H1 (cell line): ENCODE measurements at regions not wholly inside any gene's neighbourhood (a gene's known extent, or its start where the extent isn't known, plus 50 kb on each side); places are given as distances from the start of the nearest gene placed in this dataset.

Experiments
- CTCF ChIA-PET: fragments of 300-600 bp; sonication (Branson Sonifier 250); formaldehyde crosslinking; loops from one replicate; lab custom pipeline; 2021; ENCODE audit not compliant: partially characterized antibody; lab: Charles Lee
- POLR2A ChIA-PET: fragments of 300-600 bp; sonication (Branson Sonifier 250); formaldehyde crosslinking; loops from one replicate; lab custom pipeline; 2021; ENCODE audit warnings: inconsistent platforms; ENCODE audit not compliant: partially characterized antibody; lab: Charles Lee
- DNase-seq, 2 experiments: peaks; one replicate each; pipeline versions ENCODE4 v3.0.0 to v3.0.0-alpha.2; 2010 to 2022; ENCODE audit warnings: low spot score in 2 of 2, low read depth in 1 of 2, mixed read lengths in 1 of 2
- FAIRE-seq: peaks from 2 replicates; lab custom pipeline; 2011; peaks lifted over from hg19 to GRCh38; lab: Jason Lieb, UNC
- H2AFZ ChIP-seq: 2 replicates; pipeline ENCODE4 v1.8.1; 2012; ENCODE audit warnings: low read length, inconsistent platforms
- H2AK5ac ChIP-seq: 2 replicates; pipeline ENCODE4 v1.6.1; 2013; ENCODE audit warnings: low read depth, low read length
- H2BK120ac ChIP-seq: replicated peaks from 2 replicates; pipeline ENCODE3; 2013; ENCODE audit warnings: low read depth, low read length, inconsistent platforms
- H2BK12ac ChIP-seq: 2 replicates; pipeline ENCODE4 v1.6.1; 2013; ENCODE audit warnings: low read depth, low read length
- H2BK15ac ChIP-seq: 2 replicates; pipeline ENCODE4 v1.6.1; 2013; ENCODE audit warnings: low read length
- H2BK20ac ChIP-seq: 2 replicates; pipeline ENCODE4 v1.6.1; 2013; ENCODE audit warnings: low read length
- H2BK5ac ChIP-seq: 2 replicates; pipeline ENCODE4 v1.6.1; 2013; ENCODE audit warnings: low read depth, low read length
- H3K14ac ChIP-seq: 2 replicates; pipeline ENCODE4 v1.6.1; 2013; ENCODE audit warnings: inconsistent platforms; ENCODE audit not compliant: insufficient read length
- H3K18ac ChIP-seq: 2 replicates; pipeline ENCODE4 v1.6.1; 2013; ENCODE audit warnings: low read length; ENCODE audit errors: extremely low read depth
- H3K23ac ChIP-seq: 2 replicates; pipeline ENCODE4 v1.6.1; 2013; ENCODE audit warnings: inconsistent platforms; ENCODE audit not compliant: insufficient read length
- H3K23me2 ChIP-seq: 2 replicates; pipeline ENCODE4 v1.6.1; 2013; ENCODE audit warnings: low read depth, low read length
- H3K27ac ChIP-seq: 2 replicates; pipeline ENCODE4 v1.6.1; 2011; ENCODE audit warnings: low read depth, low read length, inconsistent platforms
- H3K27me3 ChIP-seq, 4 experiments: replicated peaks in 1 of 4; 1 replicate in 1 of 4; 2 replicates in 3 of 4; pipeline versions ENCODE4 v1.6.1 to v1.8.1; 2011 to 2013; ENCODE audit warnings: low read length in 3 of 4, mild to moderate bottlenecking in 3 of 4, inconsistent platforms in 2 of 4, mixed read lengths in 2 of 4, moderate library complexity in 1 of 4; ENCODE audit not compliant: control insufficient read depth in 3 of 4, insufficient read depth in 3 of 4; ENCODE audit errors: extremely low read depth in 1 of 4
- H3K36me3 ChIP-seq, 4 experiments: 2 replicates each; pipeline versions ENCODE4 v1.6.1 to v1.8.1; 2011 to 2013; ENCODE audit warnings: mild to moderate bottlenecking in 4 of 4, low read length in 3 of 4, moderate library complexity in 2 of 4, control low read depth in 1 of 4, inconsistent platforms in 1 of 4; ENCODE audit not compliant: insufficient read depth in 4 of 4, control insufficient read depth in 2 of 4
- H3K4ac ChIP-seq: replicated peaks from 2 replicates; pipeline ENCODE3; 2013; ENCODE audit warnings: low read length, low read depth, mixed read lengths, inconsistent platforms; ENCODE audit not compliant: insufficient read length
- H3K4me1 ChIP-seq, 4 experiments: replicated peaks in 1 of 4; 1 replicate in 1 of 4; 2 replicates in 3 of 4; pipeline versions ENCODE4 v1.6.1 to v1.8.1; 2011 to 2013; ENCODE audit warnings: low read length in 3 of 4, inconsistent platforms in 2 of 4, mixed read lengths in 1 of 4; ENCODE audit not compliant: insufficient read depth in 4 of 4, control insufficient read depth in 3 of 4
- H3K4me2 ChIP-seq, 2 experiments: 2 replicates each; pipeline versions ENCODE4 v1.6.1 to v1.8.1; 2011 to 2013; ENCODE audit warnings: low read depth in 2 of 2, low read length in 2 of 2, control low read depth in 1 of 2, inconsistent platforms in 1 of 2, mild to moderate bottlenecking in 1 of 2; ENCODE audit not compliant: insufficient read depth in 1 of 2
- H3K4me3 ChIP-seq, 4 experiments: fragments of 200-600, 300-600 bp in 1 of 4; sonication (generic), shearing (Covaris generic), sonication (Bioruptor Twin) in 1 of 4; 2 replicates each; pipeline versions ENCODE4 v1.5.1 to v1.8.1; 2011 to 2016; ENCODE audit warnings: low read length in 4 of 4, low read depth in 3 of 4, control low read depth in 2 of 4, inconsistent platforms in 2 of 4, mild to moderate bottlenecking in 2 of 4, mixed read lengths in 1 of 4, moderate library complexity in 1 of 4; ENCODE audit not compliant: insufficient read depth in 2 of 4; ENCODE audit errors: extremely low read depth in 1 of 4
- H3K56ac ChIP-seq: replicated peaks from 2 replicates; pipeline ENCODE3; 2013; ENCODE audit warnings: low read depth, mild to moderate bottlenecking, mixed read lengths, low read length, inconsistent platforms; ENCODE audit not compliant: insufficient read length
- H3K79me1 ChIP-seq: 2 replicates; pipeline ENCODE4 v1.6.1; 2013; ENCODE audit warnings: low read depth, low read length, control low read depth
- H3K79me2 ChIP-seq, 2 experiments: 2 replicates each; pipeline versions ENCODE4 v1.6.1 to v1.8.1; 2012 to 2013; ENCODE audit warnings: low read length in 2 of 2, mild to moderate bottlenecking in 2 of 2, inconsistent platforms in 1 of 2; ENCODE audit not compliant: insufficient read depth in 2 of 2, control insufficient read depth in 1 of 2
- H3K9ac ChIP-seq, 4 experiments: replicated peaks in 1 of 4; 1 replicate in 1 of 4; 2 replicates in 3 of 4; pipeline versions ENCODE4 v1.6.1 to v1.8.1; 2011 to 2013; ENCODE audit warnings: low read depth in 3 of 4, low read length in 3 of 4, control low read depth in 2 of 4, mild to moderate bottlenecking in 2 of 4, moderate library complexity in 2 of 4, inconsistent platforms in 1 of 4; ENCODE audit errors: extremely low read depth in 1 of 4
- H3K9me3 ChIP-seq, 2 experiments: 2 replicates each; pipeline versions ENCODE4 v1.6.1 to v1.8.1; 2012 to 2013; ENCODE audit warnings: mild to moderate bottlenecking in 2 of 2, moderate library complexity in 2 of 2, control low read depth in 1 of 2, inconsistent platforms in 1 of 2, low read depth in 1 of 2, low read length in 1 of 2, mixed read lengths in 1 of 2; ENCODE audit not compliant: insufficient read depth in 2 of 2
- H4K20me1 ChIP-seq, 2 experiments: replicated peaks in 1 of 2; 2 replicates each; pipeline versions ENCODE3 to v1.8.1; 2011 to 2013; ENCODE audit warnings: inconsistent platforms in 2 of 2, low read length in 2 of 2, mild to moderate bottlenecking in 1 of 2; ENCODE audit not compliant: insufficient read depth in 2 of 2, control insufficient read depth in 1 of 2
- H4K5ac ChIP-seq: 2 replicates; pipeline ENCODE4 v1.6.1; 2013; ENCODE audit warnings: low read length, low read depth, mixed read lengths, inconsistent platforms; ENCODE audit not compliant: insufficient read length
- H4K8ac ChIP-seq: 2 replicates; pipeline ENCODE4 v1.8.0; 2013; ENCODE audit warnings: mild to moderate bottlenecking, moderate library complexity, low read length, inconsistent platforms; ENCODE audit not compliant: insufficient read depth; ENCODE audit errors: extremely low read depth
- H4K91ac ChIP-seq: replicated peaks from 2 replicates; pipeline ENCODE3; 2013; ENCODE audit warnings: low read length, mixed read lengths, inconsistent platforms; ENCODE audit not compliant: insufficient read length
- CBX5 ChIP-seq: fragments of 300-800, 300-1000 bp; sonication (generic); IDR thresholded peaks from 2 replicates; pipeline ENCODE4 v1.7.1; 2016; ENCODE audit warnings: antibody characterized with exemption, low read length, low read depth
- FOSL1 ChIP-seq: IDR thresholded peaks from 2 replicates; pipeline ENCODE4 v1.6.1; 2011; ENCODE audit warnings: mild to moderate bottlenecking, low read depth, low read length, moderate library complexity; ENCODE audit not compliant: insufficient read depth
- RNF2 ChIP-seq: fragments of 200-900, 300-1000 bp; sonication (generic); IDR thresholded peaks from 2 replicates; pipeline ENCODE4 v1.7.1; 2016; ENCODE audit warnings: borderline replicate concordance, low read depth, mild to moderate bottlenecking, antibody characterized with exemption, low read length; ENCODE audit not compliant: poor library complexity, severe bottlenecking; ENCODE audit errors: missing control alignments
- TBP ChIP-seq: IDR thresholded peaks from 2 replicates; pipeline ENCODE4 v1.6.1; 2011; ENCODE audit warnings: low read depth, low read length, improper control_type of control experiment
- TCF12 ChIP-seq: IDR thresholded peaks from 2 replicates; pipeline ENCODE4 v1.6.1; 2011; ENCODE audit warnings: low read depth, mild to moderate bottlenecking, low read length
- WGBS, 2 experiments: shearing (Covaris generic) in 1 of 2; methylation state at CpG; one replicate each; pipeline versions ENCODE4 v1.1.6 to v1.1.7; 2013 to 2015; ENCODE audit warnings: low lambda C conversion rate in 2 of 2, mixed read lengths in 2 of 2, inconsistent platforms in 1 of 2, low coverage in 1 of 2, missing lambda C conversion rate in 1 of 2; ENCODE audit not compliant: insufficient replicate concordance in 2 of 2, insufficient coverage in 1 of 2, insufficient read length in 1 of 2; ENCODE audit errors: extremely low coverage in 1 of 2, missing lambda C conversion rate in 1 of 2; 5-methylcytosine and 5-hydroxymethylcytosine counted together

- Histone ChIP-seq H4K20me1 (peaks cover 0 to 2% of the 10 kb centered on the region in 2 experiments), H3K4ac (no peak overlapping the region), H2BK120ac (no peak overlapping the region), H4K8ac (no peak overlapping the region), H2BK12ac (no peak overlapping the region), H4K91ac (no peak overlapping the region), H3K27ac (no peak overlapping the region), H2BK15ac (no peak overlapping the region), H3K4me2 (no peak overlapping the region), H3K79me1 (no peaks in the 10 kb centered on the region), H3K18ac (no peak overlapping the region), H2AFZ (no peak overlapping the region), H3K9me3 (no peaks in the 10 kb centered on the region), H2AK5ac (no peak overlapping the region), H3K9ac (no peak overlapping the region), H3K14ac (no peak overlapping the region), H3K56ac (no peak overlapping the region), H2BK20ac (no peak overlapping the region), H3K4me3 (no peak overlapping the region), H2BK5ac (no peak overlapping the region), H3K36me3 (no peaks in the 10 kb centered on the region), H3K23me2 (no peaks in the 10 kb centered on the region; the same call in 1 of the 2 replicates), H4K5ac (no peak overlapping the region), H3K79me2 (no peaks in the 10 kb centered on the region), H3K4me1 (0 out of 7 replicates have a peak, but pooled peaks cover 0 to 2% (median 0%) of the 10 kb centered on the region in 4 experiments), H3K23ac (no peak overlapping the region), H3K27me3 (no peaks in the 10 kb centered on the region; a peak in 1 of 7 replicates)
- ChIA-PET POLR2A (no interaction called here), CTCF (interaction anchor here (0.6 to 1.4 kb wide), 5 partner anchors 10 to 164 kb away, joined by 3 to 4 read pairs (median 3); no protein-coding TSS in a partner anchor)
- 62% methylated on average over 4 of the region's 4 CpGs; no CpG with 5 or more reads in 1 of the 2 experiments for WGBS, 2 experiments
- DNase-seq = no peak
- 0 out of 2 replicates have a peak, but pooled peaks have one; percentile 43 for TF ChIP-seq TBP
- TF ChIP-seq CBX5 = no peak
- TF ChIP-seq RNF2 = no peak
- TF ChIP-seq FOSL1 = no peak
- TF ChIP-seq TCF12 = 0 out of 2 replicates have a peak, but pooled peaks have one; percentile 43
- no peak for FAIRE-seq
These were observed 148.3 kb downstream of the AQP4 start for GRCh38 chr18:26717123-26717719.
